ENCODE measurements at regions not wholly inside any gene's neighbourhood (a gene's known extent, or its start where the extent isn't known, plus 50 kb on each side); places are given as distances from the start of the nearest gene placed in this dataset.

- no peak for DNase-seq
These were observed 862.3 kb upstream of the GCFC2 start for GRCh38 chr2:76572981-76573380.

GRCh38 chr2:76569819-76570218 is 859.1 kb upstream of the GCFC2 start:
- DNase-seq = no peak

- DNase-seq = no peak
These were observed 856.8 kb upstream of the GCFC2 start for GRCh38 chr2:76567478-76567877.

GRCh38 chr2:76564734-76565133 is 854.0 kb upstream of the GCFC2 start:
- no peak for DNase-seq

- DNase-seq = no peak
These were observed 853.0 kb upstream of the GCFC2 start for GRCh38 chr2:76563730-76564129.

- no peak for DNase-seq
These were observed 847.4 kb upstream of the GCFC2 start for GRCh38 chr2:76558157-76558556.

GRCh38 chr2:76556018-76556417 is 845.3 kb upstream of the GCFC2 start:
- no peak for DNase-seq

- DNase-seq = no peak
These were observed 835.5 kb upstream of the GCFC2 start for GRCh38 chr2:76546207-76546606.

- DNase-seq = no peak
These were observed 834.2 kb upstream of the GCFC2 start for GRCh38 chr2:76544901-76545300.

GRCh38 chr2:76517574-76517909 is 806.8 kb upstream of the GCFC2 start:
- DNase-seq = no peak

- no peak for DNase-seq
These were observed 806.3 kb upstream of the GCFC2 start for GRCh38 chr2:76516861-76517573.

GRCh38 chr2:76512201-76512820 is 801.6 kb upstream of the GCFC2 start:
- DNase-seq = no peak

GRCh38 chr2:76506538-76506937 is 795.8 kb upstream of the GCFC2 start:
- DNase-seq = no peak

- no peak for DNase-seq
These were observed 790.9 kb upstream of the GCFC2 start for GRCh38 chr2:76501641-76502040.

GRCh38 chr2:76498360-76498759 is 787.6 kb upstream of the GCFC2 start:
- DNase-seq = no peak

GRCh38 chr2:76491503-76491902 is 780.8 kb upstream of the GCFC2 start:
- no peak for DNase-seq

- no peak for DNase-seq
These were observed 767.7 kb upstream of the GCFC2 start for GRCh38 chr2:76478266-76479035.

- no peak for DNase-seq
These were observed 762.2 kb upstream of the GCFC2 start for GRCh38 chr2:76472946-76473345.

- DNase-seq = no peak
These were observed 758.4 kb upstream of the GCFC2 start for GRCh38 chr2:76469066-76469465.

- DNase-seq = no peak
These were observed 756.6 kb upstream of the GCFC2 start for GRCh38 chr2:76467326-76467725.

GRCh38 chr2:76464310-76464709 is 753.6 kb upstream of the GCFC2 start:
- no peak for DNase-seq

- DNase-seq = no peak
These were observed 750.7 kb upstream of the GCFC2 start for GRCh38 chr2:76461431-76461830.

- DNase-seq = no peak
These were observed 745.2 kb upstream of the GCFC2 start for GRCh38 chr2:76455910-76456309.

- no peak for DNase-seq
These were observed 739.3 kb upstream of the GCFC2 start for GRCh38 chr2:76450024-76450475.
